HG03196 (cell line): ENCODE measurements at regions not wholly inside any gene's neighbourhood (a gene's known extent, or its start where the extent isn't known, plus 50 kb on each side); places are given as distances from the start of the nearest gene placed in this dataset.
"Not testable (repeated sequence)": the region's sequence is repeated elsewhere in the genome, so short reads cannot be mapped to it uniquely, and the experiment has no call there.

Experiments used
- ATAC-seq: cut with Tn5 transposase; IDR thresholded peaks from one replicate; pipeline ENCODE4 v1.9.1; 2021; ENCODE audit not compliant: unreplicated experiment

DNA sequence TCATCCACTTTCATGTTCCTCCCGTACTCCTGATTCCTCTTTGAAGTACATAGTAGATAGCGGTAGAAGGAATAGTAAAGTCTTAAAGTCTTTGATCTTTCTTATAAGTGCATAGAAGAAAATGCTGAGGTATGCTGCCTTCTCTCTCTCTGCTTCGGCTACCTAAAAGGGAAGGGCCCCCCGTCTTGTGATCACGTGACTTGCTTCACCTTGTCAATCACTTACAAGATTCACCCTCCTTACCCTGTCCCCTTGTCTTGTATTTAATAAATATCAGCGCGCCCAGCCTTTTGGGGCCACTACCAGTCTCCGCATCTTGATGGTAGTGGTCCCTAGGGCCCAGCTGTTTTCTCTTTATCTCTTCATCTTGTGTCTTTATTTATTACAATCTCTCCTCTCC, 932.2 kb upstream of the FANCL start:
- no peak for ATAC-seq

DNA sequence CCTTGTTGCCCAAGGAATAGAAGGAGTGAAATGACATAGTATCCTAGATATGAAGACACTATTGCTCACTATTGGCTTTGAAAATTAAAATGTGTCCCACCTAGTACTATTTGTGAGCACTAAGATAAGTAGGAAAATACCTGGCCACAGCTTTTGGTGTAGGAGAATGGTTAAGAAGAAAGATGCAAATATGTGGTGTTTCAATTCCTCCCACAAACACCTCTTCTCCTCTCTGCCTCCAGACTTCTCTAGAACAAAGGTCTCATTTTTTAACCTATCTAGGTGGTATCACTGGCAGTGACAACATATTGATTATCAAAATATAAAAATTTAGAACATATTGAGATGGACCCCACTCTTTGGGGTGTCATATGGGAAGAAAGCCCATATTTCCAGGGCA, 929.9 kb upstream of the FANCL start:
- ATAC-seq = no peak

DNA sequence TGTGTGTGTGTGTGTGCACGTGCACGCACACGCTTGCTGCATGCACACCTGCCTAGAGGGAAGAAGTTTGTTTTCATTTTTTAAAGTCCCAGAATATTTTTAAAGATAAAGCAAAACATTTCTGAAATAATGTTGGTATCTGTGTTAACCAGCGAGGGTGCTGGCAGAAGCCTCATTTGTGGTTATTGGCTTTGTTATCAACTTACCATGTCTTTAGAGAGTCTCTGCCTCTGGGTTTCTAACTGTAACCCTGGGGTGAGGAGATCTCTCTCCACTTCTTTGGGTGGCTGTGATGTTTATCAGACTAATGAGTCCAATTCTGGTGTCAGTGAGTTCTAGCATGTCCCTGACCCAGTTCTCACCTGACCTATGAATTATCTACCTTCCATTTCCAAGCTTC, 927.6 kb upstream of the FANCL start:
- ATAC-seq = no peak

DNA sequence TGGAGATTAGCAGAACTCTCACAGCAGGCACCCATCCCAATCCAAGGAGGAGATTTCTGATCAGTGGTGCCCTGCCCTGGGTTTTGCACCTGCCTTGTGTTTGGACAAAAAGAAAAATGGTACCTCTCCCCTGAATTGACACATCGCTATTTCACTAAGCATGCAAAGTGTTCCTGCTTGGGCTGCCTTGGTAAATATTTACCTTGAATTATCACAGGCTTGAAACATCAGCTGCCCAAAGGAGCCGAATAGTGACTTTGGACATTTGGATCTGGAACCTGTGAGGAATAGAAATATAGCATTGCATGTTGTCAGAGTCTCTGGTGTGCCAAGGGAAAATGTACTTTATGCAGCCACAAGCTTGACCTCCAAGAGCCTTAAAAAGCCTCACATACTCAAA, 926.4 kb upstream of the FANCL start:
- ATAC-seq = no peak

DNA sequence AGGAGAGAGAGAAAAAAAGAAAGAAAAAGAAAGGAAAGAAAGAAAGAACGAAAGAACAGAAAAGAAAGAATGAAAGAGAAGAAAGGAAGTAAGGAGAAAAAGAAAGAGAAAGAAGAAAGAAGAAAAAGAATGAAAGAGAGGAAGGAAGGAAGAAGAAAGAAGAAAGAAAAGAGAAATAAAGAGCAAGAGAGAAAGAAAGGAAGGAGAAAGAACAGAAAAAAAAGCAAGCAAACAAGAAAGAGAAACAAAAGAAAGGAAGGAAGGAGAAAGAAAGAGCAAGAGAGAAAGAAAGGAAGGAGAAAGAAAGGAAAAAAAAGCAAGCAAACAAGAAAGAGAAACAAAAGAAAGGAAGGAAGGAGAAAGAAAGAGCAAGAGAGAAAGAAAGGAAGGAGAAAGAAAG, 916.8 kb upstream of the FANCL start:
- ATAC-seq = not testable (repeated sequence)

DNA sequence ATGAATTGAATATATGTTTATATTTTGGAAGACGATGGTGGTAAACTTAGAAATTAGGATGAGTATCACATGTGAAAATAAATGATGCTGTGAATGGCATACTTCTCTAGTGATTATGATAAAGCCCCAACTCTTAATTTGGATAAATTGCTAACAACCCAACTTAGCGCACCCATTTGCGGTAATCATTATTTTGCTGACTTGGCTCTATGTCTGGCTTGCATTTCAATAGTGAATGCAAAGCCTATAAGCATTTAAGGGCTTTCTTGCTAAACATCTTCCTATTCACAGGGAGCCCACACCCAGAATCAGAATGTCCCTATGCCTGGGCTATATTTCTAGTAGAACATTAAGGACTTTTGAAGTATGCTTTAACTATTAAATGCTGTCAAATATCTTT, 910.7 kb upstream of the FANCL start:
- ATAC-seq = no peak

DNA sequence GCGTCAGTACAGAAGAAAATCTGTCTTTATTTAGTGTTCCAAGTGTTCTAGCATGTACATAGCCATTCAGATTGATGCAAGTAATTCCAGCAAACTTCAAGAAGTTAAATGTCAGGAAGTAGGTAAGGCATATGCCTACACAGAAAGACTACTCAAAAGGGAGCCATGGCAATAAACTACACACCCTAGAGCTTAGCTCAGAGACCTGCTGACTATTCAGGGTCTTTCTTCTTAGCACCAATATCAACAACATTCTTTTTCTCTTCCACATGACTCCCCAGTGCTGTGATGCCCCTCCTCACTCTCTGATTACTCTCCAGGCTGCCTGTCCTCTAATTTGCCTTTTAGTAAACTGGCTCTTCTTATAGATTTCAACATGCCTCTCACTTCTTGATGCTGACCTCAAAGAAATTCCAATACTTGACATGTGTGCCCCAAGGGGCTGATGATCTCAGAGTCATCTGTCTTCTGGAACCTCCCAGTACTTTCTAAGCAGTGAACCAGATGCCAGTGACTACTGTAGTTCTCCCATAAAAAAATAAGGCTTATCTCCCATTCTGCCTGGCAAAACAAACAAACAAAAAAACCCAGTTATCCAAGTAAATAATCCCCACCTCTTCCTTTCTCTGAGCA, 909.2 kb upstream of the FANCL start:
- no peak for ATAC-seq

DNA sequence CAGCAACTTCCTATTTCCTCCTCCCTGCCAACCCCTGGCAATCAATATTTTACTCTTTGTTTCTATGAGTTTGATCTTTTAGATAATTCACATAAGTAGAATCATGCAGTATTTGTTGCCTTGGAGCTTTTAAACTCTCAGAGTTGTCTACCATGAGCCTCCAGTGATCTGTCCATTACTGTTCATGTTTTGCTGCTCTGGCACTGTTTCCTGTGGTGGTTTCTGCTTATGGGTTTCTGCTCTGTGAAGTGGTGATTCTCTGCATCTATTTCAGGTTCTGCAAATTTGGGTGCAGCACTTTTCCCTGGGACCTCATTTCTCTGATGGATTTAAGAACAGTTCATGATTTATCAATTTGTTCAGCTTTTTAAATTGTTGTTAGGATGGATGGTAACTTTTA, 908.1 kb upstream of the FANCL start:
- ATAC-seq = no peak

DNA sequence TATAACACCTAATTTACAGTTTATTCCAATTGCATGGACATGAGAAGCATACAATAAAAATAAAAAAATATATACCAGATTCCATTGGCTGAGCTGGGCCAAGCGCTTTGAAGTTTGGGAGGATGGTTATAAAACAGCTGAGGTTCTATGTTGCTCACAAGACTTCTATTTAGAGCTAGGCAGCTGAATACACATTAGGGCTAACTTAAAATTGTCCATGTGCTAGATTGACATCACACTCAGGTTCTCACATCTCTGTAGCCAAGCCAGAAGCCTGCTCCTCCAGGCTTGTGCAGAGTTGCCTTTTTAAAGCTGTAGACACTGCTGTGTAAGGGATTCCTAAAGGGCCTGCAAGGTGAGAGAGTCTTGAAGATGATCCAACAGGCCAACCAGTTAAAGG, 871.1 kb upstream of the FANCL start:
- no peak for ATAC-seq

DNA sequence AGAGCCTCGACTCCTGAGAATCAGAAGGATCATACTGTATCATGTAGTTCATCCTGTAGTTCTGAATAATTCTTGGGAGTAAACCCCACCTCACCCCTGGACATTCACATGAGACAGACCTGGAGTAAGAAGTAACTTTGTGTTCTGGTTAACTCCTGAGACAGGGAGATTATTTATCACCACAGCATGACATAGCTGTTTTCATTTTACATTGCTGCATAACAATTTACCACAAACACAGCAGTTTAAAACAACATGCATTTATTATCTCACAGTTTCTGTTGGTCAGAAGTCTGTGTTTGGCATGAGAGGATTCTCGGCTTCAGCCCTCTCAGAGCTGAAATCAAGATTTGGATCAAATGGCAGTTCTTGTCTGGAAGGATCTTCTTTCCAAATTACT, 855.8 kb upstream of the FANCL start:
- no peak for ATAC-seq

DNA sequence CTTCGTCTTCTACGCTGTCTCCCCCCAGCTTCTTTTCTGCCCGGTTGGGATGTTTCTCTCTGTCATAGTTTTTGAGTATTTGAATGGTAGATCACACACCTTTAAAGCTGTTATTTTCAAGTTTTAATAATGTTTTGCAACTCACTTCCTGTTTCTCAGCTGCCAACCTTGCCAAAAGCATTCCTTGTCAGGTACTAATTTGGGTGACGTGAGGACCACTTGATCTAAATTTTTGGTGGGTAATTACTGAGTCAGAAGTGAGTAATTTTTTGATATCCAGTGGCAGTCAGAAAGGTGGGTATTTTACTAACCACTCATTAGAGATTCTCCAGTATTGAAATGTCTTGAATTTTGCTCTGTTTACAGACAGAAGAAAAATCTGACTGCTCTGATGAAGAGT, 852.4 kb upstream of the FANCL start:
- no peak for ATAC-seq

DNA sequence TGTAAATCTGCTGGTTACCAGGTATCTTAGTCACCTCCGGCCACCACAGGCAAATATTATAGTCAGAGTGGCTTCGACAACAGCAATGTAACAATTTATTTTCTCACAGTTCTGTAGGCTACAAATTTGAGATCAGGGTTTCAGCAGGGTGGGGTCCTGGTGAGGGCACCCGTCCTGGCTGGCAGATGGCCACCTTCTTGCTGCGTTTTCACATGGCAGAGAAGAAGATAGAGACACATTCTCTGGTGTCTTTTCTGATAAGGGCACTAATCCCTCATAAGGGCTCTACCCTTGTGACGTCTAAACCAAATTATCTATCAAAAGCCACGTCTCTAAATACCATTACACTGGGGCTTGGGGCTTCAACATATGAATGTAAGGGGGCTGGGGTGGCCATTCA, 843.2 kb upstream of the FANCL start:
- ATAC-seq = no peak

DNA sequence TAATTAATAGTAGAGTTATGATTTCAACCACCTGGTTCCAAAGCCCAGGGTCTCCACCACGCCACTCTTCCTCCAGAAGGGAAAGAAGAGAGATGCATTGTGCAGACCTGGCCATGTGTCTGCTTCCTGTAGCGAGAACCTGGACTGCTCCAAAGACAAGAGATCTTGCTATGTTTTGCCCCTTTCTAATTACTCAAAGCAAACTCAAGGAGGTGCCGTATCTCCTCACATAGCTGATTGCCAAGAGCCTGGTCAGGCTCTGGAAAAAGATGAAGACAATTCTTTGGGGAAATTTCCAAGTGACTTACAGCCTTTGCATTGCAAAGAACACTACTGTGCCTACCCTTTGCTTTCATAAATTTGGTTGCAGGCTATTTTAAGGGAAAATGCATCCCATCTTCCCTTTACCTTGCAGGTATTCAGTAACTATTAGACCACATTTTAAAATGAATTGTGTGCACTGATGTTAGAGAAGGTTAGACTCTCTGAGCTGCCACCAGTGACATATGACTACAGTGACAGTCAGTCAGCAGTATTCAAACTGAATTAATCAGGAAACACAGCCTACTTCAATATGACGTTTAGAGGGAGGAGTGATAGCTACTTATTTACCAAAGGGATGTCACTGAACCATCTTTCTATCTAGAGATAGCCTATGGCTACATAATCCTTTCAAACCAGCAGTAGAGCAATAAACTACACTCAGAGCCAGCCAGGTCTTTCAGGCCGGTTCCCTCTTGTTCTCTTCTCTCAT, 842.1 kb upstream of the FANCL start:
- no peak for ATAC-seq

DNA sequence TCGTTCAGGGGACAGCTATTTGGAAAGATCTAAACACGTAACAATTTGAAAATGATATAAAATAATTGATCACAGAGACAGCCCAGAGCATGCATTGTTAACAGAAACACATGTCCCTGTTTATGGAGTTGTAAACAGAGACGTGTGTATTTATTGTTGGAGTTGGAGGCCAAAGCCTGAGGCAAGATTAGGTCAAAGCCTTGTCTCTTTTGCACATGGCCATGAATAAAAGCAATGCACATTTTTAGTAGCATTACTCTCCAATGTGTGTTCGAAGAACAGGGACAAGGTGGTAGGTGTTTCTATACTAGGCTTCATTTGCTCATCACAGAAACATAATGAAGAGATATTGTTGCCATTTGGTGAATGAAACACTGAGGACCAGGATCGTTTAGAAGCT, 841.5 kb upstream of the FANCL start:
- no peak for ATAC-seq

DNA sequence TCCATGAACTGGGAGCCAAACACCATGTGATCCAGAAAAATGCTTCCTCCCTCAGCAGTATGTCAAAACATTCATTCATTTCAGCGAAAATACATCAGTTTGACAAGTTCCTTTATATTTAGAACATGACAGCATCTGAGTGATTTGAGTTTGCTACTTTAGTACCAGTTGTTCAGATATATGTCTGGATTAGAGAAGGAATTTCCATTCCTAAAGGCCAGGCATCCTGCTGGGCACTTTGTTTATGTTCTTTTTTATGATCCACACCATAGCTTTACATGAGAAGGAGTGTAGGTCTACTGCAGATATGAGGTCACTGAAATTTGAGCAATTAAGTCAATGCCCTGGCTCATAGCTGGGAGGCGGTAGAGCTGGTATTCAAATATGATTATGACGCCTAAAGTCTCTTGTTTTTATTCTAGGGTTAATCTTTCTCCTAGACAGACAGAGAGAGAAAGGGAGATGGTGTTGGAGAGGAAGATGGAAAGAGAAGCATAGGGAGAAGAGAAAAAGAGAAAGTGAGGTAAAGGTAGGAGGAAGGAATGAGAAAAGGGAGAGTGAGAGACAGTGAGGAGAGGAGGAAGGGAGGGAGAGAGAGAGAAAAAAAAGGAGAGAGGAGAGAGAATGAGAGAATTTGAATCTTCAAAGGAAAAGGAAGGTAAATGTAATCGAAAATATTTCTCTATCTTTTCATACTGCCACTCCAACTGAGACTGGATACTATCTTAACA, 839.5 kb upstream of the FANCL start:
- no peak for ATAC-seq

DNA sequence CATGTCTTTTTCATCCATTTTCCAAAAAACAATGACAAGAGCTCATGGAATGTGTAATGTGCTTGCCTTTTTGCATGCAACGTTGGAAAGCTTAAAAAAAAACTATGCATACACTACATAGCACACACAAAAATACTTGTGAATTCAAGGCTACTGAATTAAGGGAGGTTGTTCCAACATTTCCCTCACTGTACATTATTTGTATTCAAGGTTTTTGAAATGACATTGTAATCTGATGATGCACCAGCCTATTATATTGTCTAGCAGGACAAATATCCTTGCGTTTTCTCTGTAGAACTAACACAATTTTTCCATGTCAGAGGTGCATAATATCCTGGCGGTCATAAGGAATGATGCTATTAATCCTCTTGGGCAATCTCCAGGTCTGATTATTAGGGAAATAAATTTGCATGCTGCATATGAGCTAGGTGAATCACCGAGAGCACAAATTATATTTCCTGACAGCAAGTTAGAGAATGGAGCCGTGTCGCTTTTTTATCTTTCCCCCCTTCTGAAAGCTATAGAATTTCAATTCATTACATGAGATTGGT, 836.9 kb upstream of the FANCL start:
- no peak for ATAC-seq

DNA sequence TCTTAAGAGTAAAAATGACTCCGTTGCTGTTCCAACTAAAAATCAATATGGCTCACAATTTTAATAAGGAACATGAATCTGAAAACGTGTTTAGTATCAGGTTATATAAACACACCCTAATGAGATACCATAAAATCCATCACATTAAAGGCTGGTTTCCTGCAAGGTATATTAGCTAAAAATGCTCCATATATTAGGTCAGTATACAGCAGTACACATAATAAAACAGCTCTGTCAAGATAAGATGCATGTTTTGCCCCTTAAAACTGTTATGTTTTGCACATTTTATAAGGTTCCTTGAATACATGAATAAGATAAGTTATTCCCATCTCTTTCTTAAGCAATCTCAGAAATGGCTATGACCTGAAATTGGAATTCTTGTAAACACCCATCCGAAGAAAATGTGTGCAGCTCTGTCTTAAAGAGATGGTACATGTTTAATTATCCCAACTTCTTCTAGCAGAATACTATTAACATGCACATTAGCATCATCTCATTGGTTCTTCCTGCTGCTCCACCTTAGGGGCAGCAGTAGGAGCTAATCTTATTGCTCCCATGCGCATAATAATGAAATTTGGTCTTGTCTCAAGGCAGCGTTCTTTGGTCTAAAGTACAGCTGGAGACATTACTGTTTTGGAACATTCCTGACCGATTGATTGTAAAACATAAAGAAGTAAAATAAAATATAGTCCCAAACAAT, 836.1 kb upstream of the FANCL start:
- no peak for ATAC-seq

DNA sequence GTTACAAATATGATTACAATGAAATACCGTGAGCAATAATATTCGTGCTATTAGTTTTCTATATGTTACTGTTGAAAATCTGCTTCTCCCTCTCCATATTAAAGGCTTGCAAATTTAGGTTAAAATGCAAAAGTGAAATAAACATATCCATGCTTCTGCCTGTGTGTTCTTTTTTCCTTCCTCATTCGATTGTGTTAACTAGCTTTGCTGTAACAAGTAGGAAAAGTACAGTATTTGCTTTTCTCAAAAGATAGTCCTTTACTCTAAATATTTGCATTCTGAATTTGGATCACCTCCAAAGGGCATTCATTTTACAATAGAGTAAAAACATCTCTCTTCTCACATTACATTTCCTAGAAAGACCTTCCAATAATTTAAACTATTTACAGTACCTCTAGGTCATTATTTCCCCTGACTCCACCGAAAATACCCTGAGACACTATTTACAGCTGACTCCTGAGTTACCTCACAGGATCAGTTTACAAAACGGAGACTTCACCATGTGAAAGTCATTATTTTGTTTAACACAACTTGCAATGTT, 835.0 kb upstream of the FANCL start:
- ATAC-seq = no peak

DNA sequence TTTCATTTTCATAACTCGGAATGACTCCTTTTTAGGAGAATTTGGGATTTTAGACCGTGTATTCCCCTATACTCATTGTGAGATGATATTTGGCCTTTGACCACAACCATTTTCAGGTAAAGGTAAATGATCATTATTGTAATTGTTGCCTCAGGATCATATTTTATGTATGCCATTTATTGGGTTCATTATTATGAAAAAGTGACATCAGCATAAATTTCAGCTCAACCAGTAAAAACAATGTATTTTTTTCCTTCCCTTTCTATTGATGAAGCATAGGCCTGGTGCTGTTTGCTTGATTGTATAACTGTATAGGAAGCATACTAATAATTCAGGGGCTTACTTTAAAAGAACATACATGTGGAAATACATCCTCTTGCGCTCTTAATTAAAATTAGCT, 832.9 kb upstream of the FANCL start:
- no peak for ATAC-seq

DNA sequence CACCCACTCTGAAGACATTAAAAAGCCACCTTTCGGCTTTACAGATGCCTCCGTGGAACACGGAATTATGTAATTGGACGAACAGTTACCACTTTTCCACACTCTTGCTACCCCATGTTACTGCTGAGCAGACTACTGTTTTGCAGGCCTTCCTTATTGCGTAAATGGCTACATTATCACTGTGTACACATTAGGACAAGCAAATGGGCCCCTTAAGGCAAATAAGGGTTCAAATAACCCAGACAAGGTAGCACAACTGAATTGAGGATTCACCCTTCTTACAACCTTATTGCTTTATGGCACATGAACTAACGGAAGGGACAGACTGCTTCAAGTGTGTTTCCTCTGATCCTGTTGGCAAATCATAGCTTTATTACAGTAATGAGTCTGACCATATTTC, 832.2 kb upstream of the FANCL start:
- ATAC-seq = no peak

DNA sequence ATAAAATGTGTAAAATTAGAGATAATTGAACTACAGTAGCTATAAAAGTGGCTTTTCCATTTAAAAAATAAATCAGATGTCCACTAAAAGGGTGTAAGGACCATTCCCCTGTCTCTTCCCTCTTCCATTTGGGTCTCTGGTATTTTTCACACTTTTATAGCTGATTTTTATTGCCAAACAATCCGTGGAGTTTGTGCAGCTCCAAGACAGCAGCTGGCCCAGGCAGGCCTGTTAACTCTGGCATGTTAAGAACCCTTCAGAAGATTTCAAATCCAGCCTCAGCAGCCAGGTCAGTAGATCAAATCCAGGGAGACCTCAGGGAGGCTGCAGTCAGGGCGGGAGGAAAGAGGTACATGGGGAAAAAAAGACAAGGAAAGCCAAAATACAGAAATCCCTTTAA, 827.1 kb upstream of the FANCL start:
- ATAC-seq = no peak
